ENCODE measurements at regions not wholly inside any gene's neighbourhood (a gene's known extent, or its start where the extent isn't known, plus 50 kb on each side); places are given as distances from the start of the nearest gene placed in this dataset.

DNA sequence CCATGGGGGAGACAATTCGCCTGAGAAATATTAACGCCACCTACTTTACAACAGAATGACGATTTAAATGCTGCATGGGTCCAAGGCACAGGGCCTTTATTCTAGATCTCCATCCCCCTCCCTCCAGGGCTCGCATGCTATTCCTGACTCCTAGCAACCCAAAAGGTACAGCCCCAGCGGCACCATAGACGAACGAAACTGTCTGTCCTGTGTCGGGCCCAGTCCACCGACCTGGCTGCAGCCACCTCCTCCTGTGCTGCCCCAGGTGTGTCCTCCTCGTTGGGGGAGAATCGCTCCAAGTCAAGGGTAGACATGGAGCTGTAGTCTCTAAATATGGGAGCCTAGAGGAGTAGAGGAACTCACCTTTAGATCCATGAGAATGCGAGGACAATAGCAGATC is 196.5 kb downstream of the TOMM20 start:
- TF ChIP-seq PAX5 (IDR thresholded peaks at IDR 0.05; ENCODE audit: insufficient read depth, low read length, severe bottlenecking) (no peak), POLR2A (IDR thresholded peaks at IDR 0.05; ENCODE audit: low read depth, low read length) (no peak), TAF1 (IDR thresholded peaks at IDR 0.05; ENCODE audit: low read depth, low read length) (no peak), POLR2AphosphoS5 (IDR thresholded peaks at IDR 0.05; ENCODE audit: low read depth, low read length) (no peak), POU2F2 (IDR thresholded peaks at IDR 0.05; ENCODE audit: low read depth, low read length) (no peak), SPI1 (IDR thresholded peaks at IDR 0.05; ENCODE audit: low read depth, low read length) (no peak)
